ENCODE measurements at regions not wholly inside any gene's neighbourhood (a gene's known extent, or its start where the extent isn't known, plus 50 kb on each side); places are given as distances from the start of the nearest gene placed in this dataset.

GRCh38 chr1:168394858-168395257 is 114.2 kb downstream of the TBX19 start:
- TF ChIP-seq POLR2AphosphoS5 (IDR thresholded peaks at IDR 0.05) (no peak), EP300 (IDR thresholded peaks at IDR 0.05) (no peak), CTCF (IDR thresholded peaks at IDR 0.05) (no peak), POLR2A (IDR thresholded peaks at IDR 0.05) (no peak)
- no peak for DNase-seq
- WGBS, 5 donors = 92 to 100% (median 96%) methylated on average over 1 of the region's 1 CpG
- Histone ChIP-seq H3K9me3 (no peaks in the 10 kb centered on the region), H3K4me1 (peaks cover 0 to 19% (median 6%) of the 10 kb centered on the region in 4 donors), H3K4me3 (no peak overlapping the region), H3K36me3 (no peaks in the 10 kb centered on the region), H3K27me3 (no peaks in the 10 kb centered on the region), H3K27ac (no peak overlapping the region)
- intact Hi-C loops (cut with DNase I; ENCODE audit: low total_unique reads) = no loop called here

GRCh38 chr1:168392958-168393549 is 112.4 kb downstream of the TBX19 start:
- Histone ChIP-seq H3K4me3 (no peak overlapping the region), H3K27ac (no peak overlapping the region), H3K36me3 (no peaks in the 10 kb centered on the region), H3K9me3 (no peaks in the 10 kb centered on the region), H3K4me1 (peaks cover 0 to 17% (median 7%) of the 10 kb centered on the region in 4 donors), H3K27me3 (no peaks in the 10 kb centered on the region)
- no peak for TF ChIP-seq POLR2A (IDR thresholded peaks at IDR 0.05)
- TF ChIP-seq EP300 (IDR thresholded peaks at IDR 0.05) = no peak
- TF ChIP-seq CTCF (IDR thresholded peaks at IDR 0.05) = no peak
- no peak for TF ChIP-seq POLR2AphosphoS5 (IDR thresholded peaks at IDR 0.05)
- no peak for DNase-seq
- intact Hi-C loops (cut with DNase I; ENCODE audit: low total_unique reads) = no loop called here
- WGBS, 5 donors = 67 to 79% (median 73%) methylated on average over 5 of the region's 5 CpGs

- WGBS, 5 donors = 51 to 62% (median 58%) methylated on average over 8 of the region's 8 CpGs
- Histone ChIP-seq H3K36me3 (no peaks in the 10 kb centered on the region), H3K4me1 (peaks cover 0 to 23% (median 11%) of the 10 kb centered on the region in 4 donors), H3K27ac (no peak overlapping the region), H3K9me3 (no peaks in the 10 kb centered on the region), H3K4me3 (no peak overlapping the region), H3K27me3 (no peaks in the 10 kb centered on the region)
- DNase-seq = peak in 1 of 2 donors; percentile 42
- intact Hi-C loops (cut with DNase I; ENCODE audit: low total_unique reads) = no loop called here
- no peak for TF ChIP-seq CTCF (IDR thresholded peaks at IDR 0.05)
- no peak for TF ChIP-seq EP300 (IDR thresholded peaks at IDR 0.05)
- TF ChIP-seq POLR2A (IDR thresholded peaks at IDR 0.05) = no peak
- TF ChIP-seq POLR2AphosphoS5 (IDR thresholded peaks at IDR 0.05) = no peak
Observed at GRCh38 chr1:168391851-168392681, 111.4 kb downstream of the TBX19 start.

GRCh38 chr1:168390271-168390670 is 109.6 kb downstream of the TBX19 start:
- TF ChIP-seq CTCF (IDR thresholded peaks at IDR 0.05) (no peak), POLR2AphosphoS5 (IDR thresholded peaks at IDR 0.05) (no peak), POLR2A (IDR thresholded peaks at IDR 0.05) (no peak), EP300 (IDR thresholded peaks at IDR 0.05) (no peak)

More at GRCh38 chr1:168390271-168390670, 109.6 kb downstream of the TBX19 start:
- H3K4me1 ChIP-seq = peaks cover 0 to 24% (median 11%) of the 10 kb centered on the region in 4 donors
- H3K36me3 ChIP-seq = no peaks in the 10 kb centered on the region
- no peak overlapping the region for H3K27ac ChIP-seq
- intact Hi-C loops (cut with DNase I; ENCODE audit: low total_unique reads) = no loop called here
- H3K27me3 ChIP-seq = no peaks in the 10 kb centered on the region
- 60 to 79% (median 63%) methylated on average over 2 of the region's 2 CpGs for WGBS, 5 donors
- no peak for DNase-seq
- H3K4me3 ChIP-seq = no peak overlapping the region
- no peaks in the 10 kb centered on the region for H3K9me3 ChIP-seq
